ENCODE measurements at regions not wholly inside any gene's neighbourhood (a gene's known extent, or its start where the extent isn't known, plus 50 kb on each side); places are given as distances from the start of the nearest gene placed in this dataset.

GRCh38 chr20:60636417-60636816 is 615.6 kb upstream of the CDH4 start:
- TF ChIP-seq POLR2AphosphoS5 (IDR thresholded peaks at IDR 0.05; ENCODE audit: low read depth, low read length) = no peak
- TF ChIP-seq TAF1 (IDR thresholded peaks at IDR 0.05; ENCODE audit: borderline replicate concordance, insufficient read depth, low read length) = no peak

Measured in PFSK-1 (cell line).